Panc1 (cell line): ENCODE measurements at regions not wholly inside any gene's neighbourhood (a gene's known extent, or its start where the extent isn't known, plus 50 kb on each side); places are given as distances from the start of the nearest gene placed in this dataset.

Experiments used
- CTCF ChIP-seq: fragments of 450-650 bp; IDR thresholded peaks from 2 replicates; pipeline ENCODE4 v1.5.1; 2017; ENCODE audit warnings: mild to moderate bottlenecking
- POLR2AphosphoS5 ChIP-seq: IDR thresholded peaks from 2 replicates; pipeline ENCODE4 v1.6.1; 2012; ENCODE audit warnings: mild to moderate bottlenecking, low read depth, low read length, moderate library complexity
- SIN3A ChIP-seq: IDR thresholded peaks from 2 replicates; pipeline ENCODE4 v1.6.1; 2012; ENCODE audit warnings: low read depth, mild to moderate bottlenecking, low read length, moderate library complexity, borderline replicate concordance; ENCODE audit not compliant: insufficient read depth
- TCF7L2 ChIP-seq: IDR thresholded peaks from 2 replicates; pipeline ENCODE4 v1.6.1; 2011; ENCODE audit warnings: mild to moderate bottlenecking, low read depth, low read length, inconsistent platforms
- TF ChIP-seq, protein P1 (sequence below), 2 experiments: IDR thresholded peaks; 2 replicates each; pipeline ENCODE4 v1.6.1; 2011 to 2012; ENCODE audit warnings: low read depth in 2 of 2, control low read depth in 1 of 2, low read length in 1 of 2, mild to moderate bottlenecking in 1 of 2, moderate library complexity in 1 of 2; ENCODE audit not compliant: insufficient read depth in 1 of 2

DNA sequence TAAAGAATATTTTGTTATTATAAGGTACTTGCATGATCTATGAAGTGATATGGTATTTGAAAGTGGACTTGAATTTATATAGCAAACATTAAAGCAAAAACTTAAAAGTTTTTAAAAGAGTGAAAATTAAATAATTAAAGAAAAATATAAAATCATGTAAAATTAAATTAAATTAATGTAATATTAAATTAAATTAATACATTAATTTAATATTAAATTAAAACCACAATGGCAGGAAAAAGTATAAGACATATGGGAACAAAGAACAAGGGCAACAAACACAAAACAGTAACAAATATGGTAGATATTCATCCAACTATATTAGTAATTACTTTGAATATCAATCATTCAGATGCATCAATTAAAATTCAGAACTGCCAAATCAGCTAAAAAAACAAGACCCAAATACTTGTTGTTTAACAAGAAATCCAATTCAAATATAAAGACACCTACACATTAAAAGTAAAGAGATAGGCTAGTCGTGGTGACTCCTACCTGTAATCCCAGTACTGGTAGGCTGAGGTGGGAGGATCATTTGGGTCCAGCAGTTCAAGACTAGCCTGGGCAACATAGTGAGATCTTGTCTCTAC lies 992.2 kb upstream of the MIR17HG start:
- TF ChIP-seq CTCF (no peak), TCF7L2 (no peak), POLR2AphosphoS5 (no peak), SIN3A (no peak)
- TF ChIP-seq, protein P1, sequence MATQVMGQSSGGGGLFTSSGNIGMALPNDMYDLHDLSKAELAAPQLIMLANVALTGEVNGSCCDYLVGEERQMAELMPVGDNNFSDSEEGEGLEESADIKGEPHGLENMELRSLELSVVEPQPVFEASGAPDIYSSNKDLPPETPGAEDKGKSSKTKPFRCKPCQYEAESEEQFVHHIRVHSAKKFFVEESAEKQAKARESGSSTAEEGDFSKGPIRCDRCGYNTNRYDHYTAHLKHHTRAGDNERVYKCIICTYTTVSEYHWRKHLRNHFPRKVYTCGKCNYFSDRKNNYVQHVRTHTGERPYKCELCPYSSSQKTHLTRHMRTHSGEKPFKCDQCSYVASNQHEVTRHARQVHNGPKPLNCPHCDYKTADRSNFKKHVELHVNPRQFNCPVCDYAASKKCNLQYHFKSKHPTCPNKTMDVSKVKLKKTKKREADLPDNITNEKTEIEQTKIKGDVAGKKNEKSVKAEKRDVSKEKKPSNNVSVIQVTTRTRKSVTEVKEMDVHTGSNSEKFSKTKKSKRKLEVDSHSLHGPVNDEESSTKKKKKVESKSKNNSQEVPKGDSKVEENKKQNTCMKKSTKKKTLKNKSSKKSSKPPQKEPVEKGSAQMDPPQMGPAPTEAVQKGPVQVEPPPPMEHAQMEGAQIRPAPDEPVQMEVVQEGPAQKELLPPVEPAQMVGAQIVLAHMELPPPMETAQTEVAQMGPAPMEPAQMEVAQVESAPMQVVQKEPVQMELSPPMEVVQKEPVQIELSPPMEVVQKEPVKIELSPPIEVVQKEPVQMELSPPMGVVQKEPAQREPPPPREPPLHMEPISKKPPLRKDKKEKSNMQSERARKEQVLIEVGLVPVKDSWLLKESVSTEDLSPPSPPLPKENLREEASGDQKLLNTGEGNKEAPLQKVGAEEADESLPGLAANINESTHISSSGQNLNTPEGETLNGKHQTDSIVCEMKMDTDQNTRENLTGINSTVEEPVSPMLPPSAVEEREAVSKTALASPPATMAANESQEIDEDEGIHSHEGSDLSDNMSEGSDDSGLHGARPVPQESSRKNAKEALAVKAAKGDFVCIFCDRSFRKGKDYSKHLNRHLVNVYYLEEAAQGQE (IDR thresholded peaks at IDR 0.05; ENCODE audit: insufficient read depth in 1 of 2, low read depth in 2 of 2, low read length in 1 of 2), result no peak
